AG04450 (cell line): ENCODE measurements at regions not wholly inside any gene's neighbourhood (a gene's known extent, or its start where the extent isn't known, plus 50 kb on each side); places are given as distances from the start of the nearest gene placed in this dataset.

Experiments used
- CTCF ChIA-PET: fragments of 300-600, 350-600 bp; formaldehyde crosslinking; extraction: SDS; loops from one replicate; lab custom pipeline; 2022; ENCODE audit warnings: antibody characterized with exemption, inconsistent platforms; lab: Charles Lee
- POLR2A ChIA-PET: fragments of 350-600 bp; formaldehyde crosslinking; extraction: SDS; loops from one replicate; lab custom pipeline; 2021; ENCODE audit warnings: antibody characterized with exemption, inconsistent platforms; lab: Yijun Ruan, JAX
- DNase-seq: peaks from one replicate; pipeline ENCODE4 v3.0.0-alpha.2; 2011; ENCODE audit warnings: low read depth, low spot score
- H3K27ac ChIP-seq: one replicate; pipeline ENCODE4 v1.5.1; 2012; ENCODE audit warnings: low read depth, low read length, control low read depth
- H3K27me3 ChIP-seq: one replicate; pipeline ENCODE4 v1.6.0; 2012; ENCODE audit warnings: low read length; ENCODE audit not compliant: control insufficient read depth, insufficient read depth
- H3K4me3 ChIP-seq: 2 replicates; pipeline ENCODE4 v1.5.1; 2011; ENCODE audit warnings: mild to moderate bottlenecking, low read depth, low read length, control low read depth
- H3K9me3 ChIP-seq: 2 replicates; pipeline ENCODE4 v1.5.1; 2012; ENCODE audit warnings: low read length; ENCODE audit not compliant: control insufficient read depth, insufficient read depth
- TF ChIP-seq, protein P1 (sequence below): IDR thresholded peaks from 2 replicates; pipeline ENCODE4 v1.5.1; 2011; ENCODE audit warnings: low read depth, low read length, control low read depth, inconsistent platforms

DNA sequence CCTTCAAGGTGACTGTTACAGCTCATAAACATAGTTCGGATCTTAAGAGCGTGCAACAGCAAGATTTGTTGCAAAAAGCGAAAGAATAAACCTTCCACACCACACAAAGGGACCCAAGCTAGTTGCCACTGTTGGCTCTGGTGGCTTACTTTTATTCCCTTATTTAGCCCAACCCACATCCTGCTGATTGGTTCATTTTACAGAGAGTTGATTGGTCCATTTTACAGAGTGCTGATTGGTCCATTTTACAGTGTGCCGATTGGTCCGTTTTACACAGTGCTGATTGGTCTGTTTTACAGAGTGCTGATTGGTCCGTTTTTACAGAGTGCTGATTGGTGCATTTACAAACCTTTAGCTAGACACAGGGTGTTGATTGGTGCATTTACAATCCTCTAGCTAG is 776.9 kb upstream of the CNTN5 start:
- Histone ChIP-seq H3K27ac (no peak overlapping the region), H3K27me3 (no peaks in the 10 kb centered on the region), H3K4me3 (no peak overlapping the region), H3K9me3 (peaks cover 6% of the 10 kb centered on the region)
- TF ChIP-seq, protein P1, sequence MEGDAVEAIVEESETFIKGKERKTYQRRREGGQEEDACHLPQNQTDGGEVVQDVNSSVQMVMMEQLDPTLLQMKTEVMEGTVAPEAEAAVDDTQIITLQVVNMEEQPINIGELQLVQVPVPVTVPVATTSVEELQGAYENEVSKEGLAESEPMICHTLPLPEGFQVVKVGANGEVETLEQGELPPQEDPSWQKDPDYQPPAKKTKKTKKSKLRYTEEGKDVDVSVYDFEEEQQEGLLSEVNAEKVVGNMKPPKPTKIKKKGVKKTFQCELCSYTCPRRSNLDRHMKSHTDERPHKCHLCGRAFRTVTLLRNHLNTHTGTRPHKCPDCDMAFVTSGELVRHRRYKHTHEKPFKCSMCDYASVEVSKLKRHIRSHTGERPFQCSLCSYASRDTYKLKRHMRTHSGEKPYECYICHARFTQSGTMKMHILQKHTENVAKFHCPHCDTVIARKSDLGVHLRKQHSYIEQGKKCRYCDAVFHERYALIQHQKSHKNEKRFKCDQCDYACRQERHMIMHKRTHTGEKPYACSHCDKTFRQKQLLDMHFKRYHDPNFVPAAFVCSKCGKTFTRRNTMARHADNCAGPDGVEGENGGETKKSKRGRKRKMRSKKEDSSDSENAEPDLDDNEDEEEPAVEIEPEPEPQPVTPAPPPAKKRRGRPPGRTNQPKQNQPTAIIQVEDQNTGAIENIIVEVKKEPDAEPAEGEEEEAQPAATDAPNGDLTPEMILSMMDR, result no peak
- DNase-seq, result no peak
- ChIA-PET POLR2A (no interaction called here), CTCF (no interaction called here)

DNA sequence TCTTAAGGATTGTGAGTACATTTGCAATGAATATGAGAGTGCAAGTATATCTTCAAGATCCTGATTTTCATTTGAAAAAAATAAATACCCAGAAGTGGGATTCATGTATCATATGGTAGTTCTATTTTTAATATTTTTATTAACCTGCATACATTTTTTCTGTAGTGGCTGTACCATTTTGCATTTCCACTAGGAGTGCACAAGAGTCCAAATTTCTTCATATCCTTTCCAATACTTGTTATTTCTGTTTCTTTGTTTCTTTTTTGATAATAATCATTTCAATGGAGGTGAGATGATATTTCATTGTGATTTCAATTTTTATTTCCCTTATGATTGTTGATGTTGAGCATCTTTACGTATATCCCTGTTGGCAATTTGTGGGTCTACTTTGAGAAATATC is 759.8 kb upstream of the CNTN5 start:
- Histone ChIP-seq H3K27ac (no peak overlapping the region), H3K4me3 (no peak overlapping the region), H3K9me3 (peaks cover 9% of the 10 kb centered on the region), H3K27me3 (no peaks in the 10 kb centered on the region)
- no peak for DNase-seq
- POLR2A ChIA-PET, result no interaction called here
- CTCF ChIA-PET, result no interaction called here
- TF ChIP-seq, protein P1, result no peak

DNA sequence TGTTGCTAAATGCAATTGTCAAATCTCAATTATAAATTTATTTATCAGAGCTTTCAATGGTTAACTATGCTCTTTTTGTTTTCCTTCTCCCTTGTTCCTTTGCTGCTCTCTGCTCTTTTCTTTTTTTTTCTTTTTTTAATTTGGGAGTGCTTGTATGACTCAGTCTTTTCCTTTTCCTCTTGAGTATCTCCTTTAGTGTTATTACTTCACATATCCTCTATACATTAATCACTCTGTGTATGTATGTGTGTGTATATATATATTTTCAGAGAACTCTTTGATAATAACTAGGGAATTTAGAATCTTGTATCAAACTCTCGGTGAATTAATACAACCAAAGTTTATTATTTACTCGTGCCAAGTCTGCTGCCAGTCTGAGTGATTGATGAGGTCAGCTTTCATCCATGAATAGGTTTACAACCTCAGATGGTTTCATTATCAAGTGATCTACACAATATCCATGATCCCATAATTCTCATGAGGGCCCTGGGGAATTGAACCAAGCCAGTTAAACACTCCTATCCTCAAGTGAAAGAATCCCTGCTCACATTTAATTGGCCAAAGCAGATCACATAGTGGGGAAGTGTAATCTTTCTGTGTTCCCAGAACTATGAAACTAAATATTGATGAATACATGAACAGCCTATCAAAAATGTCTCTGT is 743.4 kb upstream of the CNTN5 start:
- Histone ChIP-seq H3K27me3 (no peaks in the 10 kb centered on the region), H3K4me3 (no peak overlapping the region), H3K27ac (no peak overlapping the region), H3K9me3 (peaks cover 6% of the 10 kb centered on the region)
- no peak for DNase-seq
- POLR2A ChIA-PET, result no interaction called here
- CTCF ChIA-PET, result no interaction called here
- TF ChIP-seq, protein P1, result no peak

DNA sequence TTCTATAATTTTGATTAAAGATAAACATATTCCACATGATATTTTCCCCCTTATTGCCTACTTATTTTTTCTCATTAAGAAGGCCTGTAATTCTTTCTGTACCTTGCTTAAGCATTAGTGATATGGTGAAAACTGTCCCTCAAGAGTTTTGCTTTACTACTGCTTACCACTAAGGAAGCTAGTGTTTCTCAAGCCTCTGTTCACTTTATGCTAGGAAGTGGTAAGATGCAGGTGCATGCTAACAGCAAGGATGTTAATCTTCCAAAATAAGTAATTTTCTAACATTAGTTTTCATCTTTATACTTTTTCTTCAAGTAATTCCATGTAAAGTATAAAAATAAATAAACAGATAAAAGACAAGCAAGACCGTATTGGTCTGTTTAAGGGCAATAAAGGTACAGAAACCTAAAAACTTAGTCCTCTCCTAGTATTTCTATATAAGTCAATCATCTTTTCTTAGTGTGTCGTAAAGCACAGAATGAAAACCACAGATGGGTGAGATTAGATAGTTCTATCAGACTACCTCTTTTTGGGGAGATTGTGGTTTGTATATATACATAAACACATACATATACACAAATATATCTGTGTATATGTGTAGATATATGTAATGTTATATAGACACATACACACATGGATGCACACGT is 731.0 kb upstream of the CNTN5 start:
- TF ChIP-seq, protein P1, result no peak
- ChIA-PET CTCF (no interaction called here), POLR2A (no interaction called here)
- no peak for DNase-seq
- no peak overlapping the region for H3K4me3 ChIP-seq
- H3K27me3 ChIP-seq, result no peaks in the 10 kb centered on the region
- H3K9me3 ChIP-seq, result peaks cover 5% of the 10 kb centered on the region
- no peak overlapping the region for H3K27ac ChIP-seq

DNA sequence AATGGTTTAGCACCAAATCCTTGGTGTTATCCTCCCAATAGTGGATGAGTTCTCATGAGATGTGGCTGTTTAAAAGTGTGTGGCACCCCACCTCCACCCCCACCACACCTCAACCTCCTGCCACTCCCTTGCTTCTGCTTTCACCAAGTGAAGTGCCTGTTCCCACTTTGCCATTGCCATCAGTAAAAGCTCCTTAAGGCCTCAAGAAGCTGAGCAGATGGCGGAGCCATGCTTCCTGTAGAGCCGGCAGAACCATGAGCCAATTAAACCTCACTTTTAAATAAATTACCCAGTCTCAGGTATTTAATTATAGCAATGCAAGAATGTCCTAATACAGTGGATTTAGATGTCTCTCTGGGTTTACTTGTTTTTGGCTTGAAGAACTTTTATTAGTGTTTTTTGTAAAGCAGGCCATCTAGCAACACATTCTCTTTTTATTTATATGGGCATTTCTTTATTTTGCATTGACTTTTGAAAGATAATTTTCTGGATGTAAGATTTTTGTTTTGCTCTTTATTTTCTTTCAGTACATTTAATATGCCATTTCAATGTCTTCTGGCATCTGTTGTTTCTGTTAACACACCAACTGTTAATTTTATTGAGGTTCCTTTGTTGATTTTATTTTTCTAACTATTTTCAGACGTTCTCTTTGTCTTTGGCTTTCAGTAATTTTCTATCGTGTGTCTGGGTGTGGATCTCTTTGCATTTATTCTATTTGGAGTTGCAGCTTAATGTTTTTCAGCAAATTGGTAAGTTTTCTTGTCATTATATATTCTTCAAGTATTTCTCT is 724.5 kb upstream of the CNTN5 start:
- ChIA-PET CTCF (no interaction called here), POLR2A (no interaction called here)
- no peaks in the 10 kb centered on the region for H3K27me3 ChIP-seq
- no peak overlapping the region for H3K27ac ChIP-seq
- H3K4me3 ChIP-seq, result no peak overlapping the region
- no peak for DNase-seq
- TF ChIP-seq, protein P1, result no peak
- H3K9me3 ChIP-seq, result peaks cover 7% of the 10 kb centered on the region
